ENCODE measurements at regions not wholly inside any gene's neighbourhood (a gene's known extent, or its start where the extent isn't known, plus 50 kb on each side); places are given as distances from the start of the nearest gene placed in this dataset.

GRCh38 chr18:42459873-42460272, 504.8 kb downstream of the PIK3C3 start:
- Histone ChIP-seq H3K27ac (no peak overlapping the region), H3K4me3 (no peak overlapping the region), H3K4me1 (no peaks in the 10 kb centered on the region), H3K9me3 (no peaks in the 10 kb centered on the region), H3K27me3 (no peaks in the 10 kb centered on the region), H3K36me3 (no peaks in the 10 kb centered on the region)
- WGBS, 2 donors (ENCODE audit: low coverage in 1 of 2) = 89 to 100% methylated on average over 2 of the region's 2 CpGs
- TF ChIP-seq CTCF (IDR thresholded peaks at IDR 0.05) = no peak
- TF ChIP-seq EP300 (IDR thresholded peaks at IDR 0.05; ENCODE audit: low read depth) = no peak
- no peak for TF ChIP-seq POLR2AphosphoS5 (IDR thresholded peaks at IDR 0.05)
- no peak for TF ChIP-seq POLR2A (IDR thresholded peaks at IDR 0.05)
- no peak for DNase-seq
- intact Hi-C loops (cut with DNase I; ENCODE audit: low total_unique reads) (no loop called here), in situ Hi-C loops (cut with MboI; ENCODE audit: low pct_ligation_motif_present in 1 of 4, low pct_unique_long_range_greater_than_20kb in 1 of 4, low sequenced_read_pairs in 3 of 4) (no loop called here)

- TF ChIP-seq POLR2A (IDR thresholded peaks at IDR 0.05) = no peak
- TF ChIP-seq POLR2AphosphoS5 (IDR thresholded peaks at IDR 0.05) = no peak
- no peak for TF ChIP-seq CTCF (IDR thresholded peaks at IDR 0.05)
- TF ChIP-seq EP300 (IDR thresholded peaks at IDR 0.05; ENCODE audit: low read depth) = no peak
- in situ Hi-C loops (cut with MboI; ENCODE audit: low pct_ligation_motif_present in 1 of 4, low pct_unique_long_range_greater_than_20kb in 1 of 4, low sequenced_read_pairs in 3 of 4) (no loop called here), intact Hi-C loops (cut with DNase I; ENCODE audit: low total_unique reads) (no loop called here)
- Histone ChIP-seq H3K27ac (no peak overlapping the region), H3K4me3 (no peak overlapping the region), H3K36me3 (no peaks in the 10 kb centered on the region), H3K27me3 (no peaks in the 10 kb centered on the region), H3K4me1 (no peaks in the 10 kb centered on the region), H3K9me3 (no peaks in the 10 kb centered on the region)
- no peak for DNase-seq
- WGBS, 2 donors (ENCODE audit: low coverage in 1 of 2) = 65 to 67% methylated on average over 1 of the region's 1 CpG
Observed at GRCh38 chr18:42471885-42472284, 516.9 kb downstream of the PIK3C3 start.

- H3K27ac ChIP-seq = no peak overlapping the region
- H3K36me3 ChIP-seq = no peaks in the 10 kb centered on the region
- no peaks in the 10 kb centered on the region for H3K9me3 ChIP-seq
- H3K4me3 ChIP-seq = no peak overlapping the region
- no peaks in the 10 kb centered on the region for H3K4me1 ChIP-seq
- no peak for DNase-seq
- TF ChIP-seq CTCF (IDR thresholded peaks at IDR 0.05) = no peak
- in situ Hi-C loops (cut with MboI; ENCODE audit: low pct_ligation_motif_present in 1 of 4, low pct_unique_long_range_greater_than_20kb in 1 of 4, low sequenced_read_pairs in 3 of 4) (no loop called here), intact Hi-C loops (cut with DNase I; ENCODE audit: low total_unique reads) (no loop called here)
- 80 to 100% methylated on average over 3 to 6 of the region's 6 CpGs for WGBS, 2 donors (ENCODE audit: low coverage in 1 of 2)
- no peaks in the 10 kb centered on the region for H3K27me3 ChIP-seq
Observed at GRCh38 chr18:42473611-42474010, 518.6 kb downstream of the PIK3C3 start.

GRCh38 chr18:42474577-42474976, 519.5 kb downstream of the PIK3C3 start:
- Histone ChIP-seq H3K27me3 (no peaks in the 10 kb centered on the region), H3K4me1 (no peaks in the 10 kb centered on the region), H3K4me3 (no peak overlapping the region), H3K36me3 (no peaks in the 10 kb centered on the region), H3K27ac (no peak overlapping the region), H3K9me3 (no peaks in the 10 kb centered on the region)
- TF ChIP-seq EP300 (IDR thresholded peaks at IDR 0.05; ENCODE audit: low read depth) (no peak), POLR2AphosphoS5 (IDR thresholded peaks at IDR 0.05) (no peak), CTCF (IDR thresholded peaks at IDR 0.05) (no peak), POLR2A (IDR thresholded peaks at IDR 0.05) (no peak)
- in situ Hi-C loops (cut with MboI; ENCODE audit: low pct_ligation_motif_present in 1 of 4, low pct_unique_long_range_greater_than_20kb in 1 of 4, low sequenced_read_pairs in 3 of 4) = no loop called here
- DNase-seq = no peak
- intact Hi-C loops (cut with DNase I; ENCODE audit: low total_unique reads) = no loop called here
